Liver (tissue), 8 donors: ENCODE measurements at regions not wholly inside any gene's neighbourhood (a gene's known extent, or its start where the extent isn't known, plus 50 kb on each side); places are given as distances from the start of the nearest gene placed in this dataset.

Experiments
- DNase-seq: peaks from one replicate; pipeline ENCODE4 v3.0.0-alpha.2; 2017; ENCODE audit warnings: low spot score
- H3K27ac ChIP-seq, 2 donors: one replicate each; pipeline ENCODE4 v1.7.0; 2013; ENCODE audit warnings: inconsistent platforms in 2 of 2, low read length in 2 of 2, control low read depth in 1 of 2, low read depth in 1 of 2, mild to moderate bottlenecking in 1 of 2
- H3K27me3 ChIP-seq, 4 donors: one replicate each; pipeline versions ENCODE4 v1.6.1 to v1.7.0; 2013; ENCODE audit warnings: low read length in 3 of 4, inconsistent platforms in 1 of 4, mild to moderate bottlenecking in 1 of 4, moderate library complexity in 1 of 4; ENCODE audit not compliant: control insufficient read depth in 4 of 4, insufficient read depth in 4 of 4
- H3K36me3 ChIP-seq, 4 donors: one replicate each; pipeline versions ENCODE4 v1.6.1 to v1.7.0; 2013; ENCODE audit warnings: low read length in 3 of 4, mild to moderate bottlenecking in 3 of 4, low read depth in 1 of 4, moderate library complexity in 1 of 4; ENCODE audit not compliant: control insufficient read depth in 4 of 4, insufficient read depth in 3 of 4
- H3K4me1 ChIP-seq, 4 donors: one replicate each; pipeline versions ENCODE4 v1.6.1 to v1.7.0; 2013; ENCODE audit warnings: low read length in 3 of 4, mild to moderate bottlenecking in 3 of 4, moderate library complexity in 1 of 4; ENCODE audit not compliant: control insufficient read depth in 4 of 4, insufficient read depth in 4 of 4
- H3K4me3 ChIP-seq, 3 donors: one replicate each; pipeline versions ENCODE4 v1.6.1 to v1.7.0; 2013; ENCODE audit warnings: low read length in 3 of 3, control low read depth in 1 of 3, low read depth in 1 of 3, mild to moderate bottlenecking in 1 of 3
- H3K9ac ChIP-seq, 2 donors: one replicate each; pipeline ENCODE4 v1.7.0; 2013; ENCODE audit warnings: low read length in 2 of 2, mild to moderate bottlenecking in 2 of 2, moderate library complexity in 2 of 2, control low read depth in 1 of 2, low read depth in 1 of 2
- H3K9me3 ChIP-seq, 4 donors: one replicate each; pipeline versions ENCODE4 v1.6.1 to v1.7.0; 2013; ENCODE audit warnings: low read length in 3 of 4; ENCODE audit not compliant: control insufficient read depth in 4 of 4
- EGR1 ChIP-seq, 2 donors: IDR thresholded peaks; 2 replicates each; pipeline ENCODE4 v1.6.1; 2016 to 2018; ENCODE audit warnings: antibody characterized with exemption in 2 of 2, low read depth in 2 of 2
- FOXA1 ChIP-seq: IDR thresholded peaks from 2 replicates; pipeline ENCODE4 v1.6.1; 2016; ENCODE audit warnings: antibody characterized with exemption
- FOXA2 ChIP-seq: IDR thresholded peaks from 2 replicates; pipeline ENCODE4 v1.6.1; 2016; ENCODE audit warnings: antibody characterized with exemption
- GABPA ChIP-seq, 2 donors: IDR thresholded peaks in 1 of 2; conservative IDR thresholded peaks in 1 of 2; 2 replicates each; pipeline ENCODE4 v1.6.1; 2016; ENCODE audit warnings: antibody characterized with exemption in 2 of 2, mild to moderate bottlenecking in 1 of 2, moderate library complexity in 1 of 2
- HNF4A ChIP-seq, 2 donors: conservative IDR thresholded peaks; 2 replicates each; pipeline ENCODE4 v1.6.1; 2016; ENCODE audit warnings: antibody characterized with exemption in 2 of 2, mild to moderate bottlenecking in 2 of 2
- HNF4G ChIP-seq: IDR thresholded peaks from 2 replicates; pipeline ENCODE4 v1.6.1; 2016; ENCODE audit warnings: antibody characterized with exemption
- NR2F2 ChIP-seq: IDR thresholded peaks from 2 replicates; pipeline ENCODE4 v1.6.1; 2016; ENCODE audit warnings: antibody characterized with exemption
- RAD21 ChIP-seq, 2 donors: IDR thresholded peaks; 2 replicates each; pipeline ENCODE4 v1.6.1; 2016; ENCODE audit warnings: antibody characterized with exemption in 2 of 2, mild to moderate bottlenecking in 2 of 2
- RXRA ChIP-seq, 2 donors: IDR thresholded peaks; 2 replicates each; pipeline ENCODE4 v1.6.1; 2017 to 2018; ENCODE audit warnings: antibody characterized with exemption in 2 of 2, mild to moderate bottlenecking in 1 of 2
- SP1 ChIP-seq: IDR thresholded peaks from 2 replicates; pipeline ENCODE4 v1.6.1; 2018; ENCODE audit warnings: antibody characterized with exemption, mild to moderate bottlenecking
- TAF1 ChIP-seq: conservative IDR thresholded peaks from 2 replicates; pipeline ENCODE4 v1.6.1; 2016; ENCODE audit warnings: antibody characterized with exemption, mild to moderate bottlenecking
- YY1 ChIP-seq: IDR thresholded peaks from 2 replicates; pipeline ENCODE4 v1.6.1; 2016; ENCODE audit warnings: antibody characterized with exemption, mild to moderate bottlenecking
- WGBS: extraction: QIAGEN DNeasy Blood & Tissue Kit; methylation state at CpG from one replicate; pipeline ENCODE4 v1.1.7; 2013; 5-methylcytosine and 5-hydroxymethylcytosine counted together
- TF ChIP-seq, protein P1 (sequence below): IDR thresholded peaks from 2 replicates; pipeline ENCODE4 v1.6.1; 2016; ENCODE audit warnings: antibody characterized with exemption, mild to moderate bottlenecking
- TF ChIP-seq, protein P2 (sequence below): IDR thresholded peaks from 2 replicates; pipeline ENCODE4 v1.6.1; 2016; ENCODE audit warnings: antibody characterized with exemption
- TF ChIP-seq, protein P3 (sequence below): IDR thresholded peaks from 2 replicates; pipeline ENCODE4 v1.6.1; 2016; ENCODE audit warnings: antibody characterized with exemption
- TF ChIP-seq, protein P4 (sequence below): IDR thresholded peaks from 2 replicates; pipeline ENCODE4 v1.6.1; 2016; ENCODE audit warnings: antibody characterized with exemption
- TF ChIP-seq, protein P5 (sequence below): fragments of 150-350 bp; IDR thresholded peaks from 2 replicates; pipeline ENCODE4 v1.5.1; 2017; ENCODE audit warnings: improper control_type of control experiment, low read depth, low read length; ENCODE audit not compliant: missing input control
- donor health status: healthy.
- donor health status: healthy.
- donor health status: healthy.
- donor health status: healthy.
- donor health status: healthy.

DNA sequence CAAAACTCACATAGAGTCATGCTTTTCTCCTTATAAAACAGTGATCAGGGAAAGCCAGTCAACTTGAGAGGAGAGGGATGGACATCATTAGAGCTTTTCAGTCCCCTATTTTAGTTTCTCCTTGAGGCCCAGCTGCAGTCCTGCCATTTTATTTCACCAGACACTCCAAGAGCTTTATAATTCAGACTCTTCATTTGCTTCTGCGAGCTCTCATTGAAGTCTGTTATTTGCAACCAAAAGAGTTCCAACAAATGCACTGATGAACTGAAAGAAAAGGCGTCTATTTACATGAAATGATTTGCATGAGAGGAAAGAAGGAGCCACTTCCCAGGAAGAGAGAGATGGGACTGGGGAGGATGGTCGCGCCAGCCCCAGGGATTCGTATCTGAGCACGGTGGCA, 86.8 kb downstream of the NDUFA12 start:
- no peaks in the 10 kb centered on the region for H3K36me3 ChIP-seq
- peaks cover 0 to 5% (median 0%) of the 10 kb centered on the region in 4 donors for H3K9me3 ChIP-seq
- no peak overlapping the region for H3K4me3 ChIP-seq
- TF ChIP-seq GABPA (IDR thresholded peaks at IDR 0.05 in 1 of 2, conservative IDR thresholded peaks at IDR 0.05 in 1 of 2) (no peak), RXRA (IDR thresholded peaks at IDR 0.05) (no peak), TAF1 (no peak), EGR1 (IDR thresholded peaks at IDR 0.05; ENCODE audit: low read depth in 2 of 2) (no peak), HNF4G (no peak), NR2F2 (no peak), FOXA2 (no peak), RAD21 (IDR thresholded peaks at IDR 0.05) (no peak), SP1 (no peak), YY1 (no peak), FOXA1 (no peak)
- TF ChIP-seq, protein P1, sequence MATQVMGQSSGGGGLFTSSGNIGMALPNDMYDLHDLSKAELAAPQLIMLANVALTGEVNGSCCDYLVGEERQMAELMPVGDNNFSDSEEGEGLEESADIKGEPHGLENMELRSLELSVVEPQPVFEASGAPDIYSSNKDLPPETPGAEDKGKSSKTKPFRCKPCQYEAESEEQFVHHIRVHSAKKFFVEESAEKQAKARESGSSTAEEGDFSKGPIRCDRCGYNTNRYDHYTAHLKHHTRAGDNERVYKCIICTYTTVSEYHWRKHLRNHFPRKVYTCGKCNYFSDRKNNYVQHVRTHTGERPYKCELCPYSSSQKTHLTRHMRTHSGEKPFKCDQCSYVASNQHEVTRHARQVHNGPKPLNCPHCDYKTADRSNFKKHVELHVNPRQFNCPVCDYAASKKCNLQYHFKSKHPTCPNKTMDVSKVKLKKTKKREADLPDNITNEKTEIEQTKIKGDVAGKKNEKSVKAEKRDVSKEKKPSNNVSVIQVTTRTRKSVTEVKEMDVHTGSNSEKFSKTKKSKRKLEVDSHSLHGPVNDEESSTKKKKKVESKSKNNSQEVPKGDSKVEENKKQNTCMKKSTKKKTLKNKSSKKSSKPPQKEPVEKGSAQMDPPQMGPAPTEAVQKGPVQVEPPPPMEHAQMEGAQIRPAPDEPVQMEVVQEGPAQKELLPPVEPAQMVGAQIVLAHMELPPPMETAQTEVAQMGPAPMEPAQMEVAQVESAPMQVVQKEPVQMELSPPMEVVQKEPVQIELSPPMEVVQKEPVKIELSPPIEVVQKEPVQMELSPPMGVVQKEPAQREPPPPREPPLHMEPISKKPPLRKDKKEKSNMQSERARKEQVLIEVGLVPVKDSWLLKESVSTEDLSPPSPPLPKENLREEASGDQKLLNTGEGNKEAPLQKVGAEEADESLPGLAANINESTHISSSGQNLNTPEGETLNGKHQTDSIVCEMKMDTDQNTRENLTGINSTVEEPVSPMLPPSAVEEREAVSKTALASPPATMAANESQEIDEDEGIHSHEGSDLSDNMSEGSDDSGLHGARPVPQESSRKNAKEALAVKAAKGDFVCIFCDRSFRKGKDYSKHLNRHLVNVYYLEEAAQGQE = no peak
- TF ChIP-seq, protein P2, sequence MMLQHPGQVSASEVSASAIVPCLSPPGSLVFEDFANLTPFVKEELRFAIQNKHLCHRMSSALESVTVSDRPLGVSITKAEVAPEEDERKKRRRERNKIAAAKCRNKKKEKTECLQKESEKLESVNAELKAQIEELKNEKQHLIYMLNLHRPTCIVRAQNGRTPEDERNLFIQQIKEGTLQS = no peak
- TF ChIP-seq, protein P3, sequence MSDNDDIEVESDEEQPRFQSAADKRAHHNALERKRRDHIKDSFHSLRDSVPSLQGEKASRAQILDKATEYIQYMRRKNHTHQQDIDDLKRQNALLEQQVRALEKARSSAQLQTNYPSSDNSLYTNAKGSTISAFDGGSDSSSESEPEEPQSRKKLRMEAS = no peak
- TF ChIP-seq, protein P4, sequence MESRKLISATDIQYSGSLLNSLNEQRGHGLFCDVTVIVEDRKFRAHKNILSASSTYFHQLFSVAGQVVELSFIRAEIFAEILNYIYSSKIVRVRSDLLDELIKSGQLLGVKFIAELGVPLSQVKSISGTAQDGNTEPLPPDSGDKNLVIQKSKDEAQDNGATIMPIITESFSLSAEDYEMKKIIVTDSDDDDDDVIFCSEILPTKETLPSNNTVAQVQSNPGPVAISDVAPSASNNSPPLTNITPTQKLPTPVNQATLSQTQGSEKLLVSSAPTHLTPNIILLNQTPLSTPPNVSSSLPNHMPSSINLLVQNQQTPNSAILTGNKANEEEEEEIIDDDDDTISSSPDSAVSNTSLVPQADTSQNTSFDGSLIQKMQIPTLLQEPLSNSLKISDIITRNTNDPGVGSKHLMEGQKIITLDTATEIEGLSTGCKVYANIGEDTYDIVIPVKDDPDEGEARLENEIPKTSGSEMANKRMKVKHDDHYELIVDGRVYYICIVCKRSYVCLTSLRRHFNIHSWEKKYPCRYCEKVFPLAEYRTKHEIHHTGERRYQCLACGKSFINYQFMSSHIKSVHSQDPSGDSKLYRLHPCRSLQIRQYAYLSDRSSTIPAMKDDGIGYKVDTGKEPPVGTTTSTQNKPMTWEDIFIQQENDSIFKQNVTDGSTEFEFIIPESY = no peak
- TF ChIP-seq, protein P5, sequence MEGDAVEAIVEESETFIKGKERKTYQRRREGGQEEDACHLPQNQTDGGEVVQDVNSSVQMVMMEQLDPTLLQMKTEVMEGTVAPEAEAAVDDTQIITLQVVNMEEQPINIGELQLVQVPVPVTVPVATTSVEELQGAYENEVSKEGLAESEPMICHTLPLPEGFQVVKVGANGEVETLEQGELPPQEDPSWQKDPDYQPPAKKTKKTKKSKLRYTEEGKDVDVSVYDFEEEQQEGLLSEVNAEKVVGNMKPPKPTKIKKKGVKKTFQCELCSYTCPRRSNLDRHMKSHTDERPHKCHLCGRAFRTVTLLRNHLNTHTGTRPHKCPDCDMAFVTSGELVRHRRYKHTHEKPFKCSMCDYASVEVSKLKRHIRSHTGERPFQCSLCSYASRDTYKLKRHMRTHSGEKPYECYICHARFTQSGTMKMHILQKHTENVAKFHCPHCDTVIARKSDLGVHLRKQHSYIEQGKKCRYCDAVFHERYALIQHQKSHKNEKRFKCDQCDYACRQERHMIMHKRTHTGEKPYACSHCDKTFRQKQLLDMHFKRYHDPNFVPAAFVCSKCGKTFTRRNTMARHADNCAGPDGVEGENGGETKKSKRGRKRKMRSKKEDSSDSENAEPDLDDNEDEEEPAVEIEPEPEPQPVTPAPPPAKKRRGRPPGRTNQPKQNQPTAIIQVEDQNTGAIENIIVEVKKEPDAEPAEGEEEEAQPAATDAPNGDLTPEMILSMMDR = no peak
- H3K27ac ChIP-seq = no peak overlapping the region
- no peak for DNase-seq
- H3K27me3 ChIP-seq = no peaks in the 10 kb centered on the region
- no peaks in the 10 kb centered on the region for H3K4me1 ChIP-seq
- no peak overlapping the region for H3K9ac ChIP-seq
- 92% methylated on average over 6 of the region's 6 CpGs for WGBS

DNA sequence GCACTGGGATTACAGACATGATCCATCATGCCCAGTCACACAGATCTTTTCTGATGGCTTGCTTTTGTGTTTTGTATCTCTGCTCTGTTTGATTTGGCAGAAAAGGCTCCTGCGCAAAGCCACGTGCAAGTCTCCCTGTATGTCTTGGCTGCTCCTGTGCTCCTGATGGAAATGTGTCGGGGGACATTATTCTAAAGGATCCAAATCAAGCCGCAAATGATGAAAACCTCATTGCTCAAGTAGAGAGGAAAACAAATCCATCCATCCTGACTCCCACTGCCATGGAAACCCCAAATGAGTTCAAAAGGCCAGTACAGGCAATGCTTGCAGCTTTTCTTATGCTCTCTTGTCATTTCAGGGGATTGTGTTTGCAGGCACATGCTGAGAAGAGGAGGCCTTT, 93.8 kb downstream of the NDUFA12 start:
- no peaks in the 10 kb centered on the region for H3K36me3 ChIP-seq
- no peak for DNase-seq
- 81% methylated on average over 4 of the region's 4 CpGs for WGBS
- H3K4me1 ChIP-seq = no peaks in the 10 kb centered on the region
- TF ChIP-seq FOXA2 = no peak
- no peak for TF ChIP-seq HNF4A (conservative IDR thresholded peaks at IDR 0.05)
- TF ChIP-seq YY1 = no peak
- TF ChIP-seq, protein P1 = no peak
- TF ChIP-seq FOXA1 = no peak
- TF ChIP-seq EGR1 (IDR thresholded peaks at IDR 0.05; ENCODE audit: low read depth in 2 of 2) = no peak
- TF ChIP-seq RXRA (IDR thresholded peaks at IDR 0.05) = no peak
- TF ChIP-seq, protein P4 = no peak
- TF ChIP-seq NR2F2 = no peak
- TF ChIP-seq, protein P2 = no peak
- peaks cover 0 to 5% (median 0%) of the 10 kb centered on the region in 4 donors for H3K9me3 ChIP-seq
- no peaks in the 10 kb centered on the region for H3K27me3 ChIP-seq
- H3K27ac ChIP-seq = no peak overlapping the region
- no peak overlapping the region for H3K9ac ChIP-seq
- H3K4me3 ChIP-seq = no peak overlapping the region
